ENCODE measurements at regions not wholly inside any gene's neighbourhood (a gene's known extent, or its start where the extent isn't known, plus 50 kb on each side); places are given as distances from the start of the nearest gene placed in this dataset.

- no peak for TF ChIP-seq REST (IDR thresholded peaks at IDR 0.05; ENCODE audit: insufficient read depth in 1 of 2, low read depth in 2 of 2, low read length in 1 of 2)
- TF ChIP-seq CTCF (IDR thresholded peaks at IDR 0.05) = no peak
- no peak for TF ChIP-seq SIN3A (IDR thresholded peaks at IDR 0.05; ENCODE audit: borderline replicate concordance, insufficient read depth, low read depth, low read length)
Observed at GRCh38 chr7:153091477-153091876, 331.9 kb downstream of the ACTR3B start.
